H1 (cell line): ENCODE measurements at regions not wholly inside any gene's neighbourhood (a gene's known extent, or its start where the extent isn't known, plus 50 kb on each side); places are given as distances from the start of the nearest gene placed in this dataset.

Experiments
- EGR1 ChIP-seq: IDR thresholded peaks from 2 replicates; pipeline ENCODE4 v1.6.1; 2011; ENCODE audit warnings: low read depth, low read length, borderline replicate concordance

- TF ChIP-seq EGR1, result no peak
Observed at GRCh38 chr6:87803791-87804190, 101.8 kb upstream of the AKIRIN2 start (continued).
